Loucy (cell line): ENCODE measurements at regions not wholly inside any gene's neighbourhood (a gene's known extent, or its start where the extent isn't known, plus 50 kb on each side); places are given as distances from the start of the nearest gene placed in this dataset.

Experiments
- H2AFZ ChIP-seq: fragments of 200-600 bp; sonication (generic); 2 replicates; pipeline ENCODE4 v1.6.0; 2016; ENCODE audit warnings: antibody characterized with exemption, mild to moderate bottlenecking, low read length, moderate library complexity
- H3F3A ChIP-seq: fragments of 200-600 bp; 2 replicates; pipeline ENCODE4 v1.6.0; 2016; ENCODE audit warnings: antibody characterized with exemption, low read depth, mild to moderate bottlenecking
- H3K27me3 ChIP-seq: fragments of 200-600 bp; sonication (generic); 2 replicates; pipeline ENCODE4 v1.6.1; 2014; ENCODE audit warnings: low read length, mild to moderate bottlenecking; ENCODE audit not compliant: insufficient read depth, poor library complexity, severe bottlenecking
- H3K36me3 ChIP-seq: fragments of 200-600 bp; sonication (generic); 2 replicates; pipeline ENCODE4 v1.6.1; 2016; ENCODE audit warnings: low read length; ENCODE audit not compliant: insufficient read depth
- H3K4me1 ChIP-seq: fragments of 200-600 bp; sonication (generic); 2 replicates; pipeline ENCODE4 v1.5.1; 2014; ENCODE audit warnings: low read length, mild to moderate bottlenecking; ENCODE audit not compliant: insufficient read depth, poor library complexity, severe bottlenecking
- H3K4me2 ChIP-seq: fragments of 200-600 bp; sonication (generic); 2 replicates; pipeline ENCODE4 v1.6.0; 2014; ENCODE audit warnings: antibody characterized with exemption, low read length, low read depth, mild to moderate bottlenecking; ENCODE audit not compliant: poor library complexity, severe bottlenecking
- H3K4me3 ChIP-seq: fragments of 200-600 bp; sonication (generic); 2 replicates; pipeline ENCODE4 v1.5.1; 2014; ENCODE audit warnings: low read length, mild to moderate bottlenecking, mixed read lengths; ENCODE audit not compliant: poor library complexity, severe bottlenecking
- H3K79me2 ChIP-seq: fragments of 200-600 bp; sonication (generic); 2 replicates; pipeline ENCODE4 v1.6.1; 2014; ENCODE audit warnings: low read length; ENCODE audit not compliant: insufficient read depth
- H3K9ac ChIP-seq: fragments of 200-600 bp; sonication (generic); 2 replicates; pipeline ENCODE4 v1.6.0; 2014; ENCODE audit warnings: mild to moderate bottlenecking, low read depth, low read length, moderate library complexity; ENCODE audit not compliant: poor library complexity, severe bottlenecking
- H3K9me2 ChIP-seq: fragments of 200-600 bp; sonication (generic); replicated peaks from 2 replicates; pipeline ENCODE4 v1.6.1; 2016; ENCODE audit warnings: low read depth, low read length, mixed read lengths
- H3K9me3 ChIP-seq: fragments of 200-600 bp; sonication (generic); 2 replicates; pipeline ENCODE4 v1.6.1; 2014; ENCODE audit warnings: mild to moderate bottlenecking, antibody characterized with exemption, low read length, low read depth; ENCODE audit not compliant: insufficient read depth
- H4K20me1 ChIP-seq: fragments of 200-600 bp; sonication (generic); 2 replicates; pipeline ENCODE4 v1.6.0; 2014; ENCODE audit warnings: antibody characterized with exemption, low read length, mild to moderate bottlenecking; ENCODE audit not compliant: insufficient read depth, poor library complexity, severe bottlenecking
- CTCF ChIP-seq: fragments of 200-600 bp; sonication (generic); conservative IDR thresholded peaks from 2 replicates; pipeline ENCODE4 v1.5.1; 2014; ENCODE audit warnings: mild to moderate bottlenecking, antibody characterized with exemption, low read length
- EZH2phosphoT487 ChIP-seq: fragments of 200-600 bp; IDR thresholded peaks from 2 replicates; pipeline ENCODE4 v1.6.1; 2018; ENCODE audit warnings: antibody characterized with exemption, mild to moderate bottlenecking, moderate library complexity, borderline replicate concordance

- H3K79me2 ChIP-seq, result no peaks in the 10 kb centered on the region
- no peak overlapping the region for H3K4me3 ChIP-seq
- H3K9ac ChIP-seq, result no peak overlapping the region
- H3K4me2 ChIP-seq, result peak overlapping the region; percentile 9
- no peaks in the 10 kb centered on the region for H3F3A ChIP-seq
- H2AFZ ChIP-seq, result no peak overlapping the region; the same call in 1 of the 2 replicates
- TF ChIP-seq CTCF (no peak), EZH2phosphoT487 (no peak)
- no peaks in the 10 kb centered on the region for H3K27me3 ChIP-seq
- no peaks in the 10 kb centered on the region for H3K36me3 ChIP-seq
- no peaks in the 10 kb centered on the region for H3K9me3 ChIP-seq
- no peaks in the 10 kb centered on the region for H3K9me2 ChIP-seq
- no peaks in the 10 kb centered on the region for H4K20me1 ChIP-seq
- peaks cover 29% of the 10 kb centered on the region for H3K4me1 ChIP-seq
Observed at GRCh38 chr12:88944397-88944796, 364.1 kb upstream of the KITLG start.

- TF ChIP-seq CTCF (no peak), EZH2phosphoT487 (no peak)
- H3F3A ChIP-seq, result no peaks in the 10 kb centered on the region
- no peaks in the 10 kb centered on the region for H4K20me1 ChIP-seq
- peaks cover 14% of the 10 kb centered on the region for H3K4me1 ChIP-seq
- H3K4me3 ChIP-seq, result no peak overlapping the region
- no peaks in the 10 kb centered on the region for H3K9me2 ChIP-seq
- no peaks in the 10 kb centered on the region for H3K36me3 ChIP-seq
- no peaks in the 10 kb centered on the region for H3K27me3 ChIP-seq
- H3K9me3 ChIP-seq, result no peaks in the 10 kb centered on the region
- H3K79me2 ChIP-seq, result no peaks in the 10 kb centered on the region
- H2AFZ ChIP-seq, result no peak overlapping the region
- H3K4me2 ChIP-seq, result no peak overlapping the region
- no peak overlapping the region for H3K9ac ChIP-seq
Observed at GRCh38 chr12:88940854-88941253, 360.6 kb upstream of the KITLG start.

- H3K4me1 ChIP-seq, result peaks cover 31% of the 10 kb centered on the region
- H3K4me2 ChIP-seq, result no peak overlapping the region
- H3K79me2 ChIP-seq, result no peaks in the 10 kb centered on the region
- no peaks in the 10 kb centered on the region for H3F3A ChIP-seq
- no peak overlapping the region for H3K4me3 ChIP-seq
- no peak overlapping the region for H3K9ac ChIP-seq
- H4K20me1 ChIP-seq, result no peaks in the 10 kb centered on the region
- no peak overlapping the region for H2AFZ ChIP-seq
- TF ChIP-seq EZH2phosphoT487 (no peak), CTCF (no peak)
- no peaks in the 10 kb centered on the region for H3K27me3 ChIP-seq
- no peaks in the 10 kb centered on the region for H3K9me3 ChIP-seq
- H3K9me2 ChIP-seq, result no peaks in the 10 kb centered on the region
- no peaks in the 10 kb centered on the region for H3K36me3 ChIP-seq
Observed at GRCh38 chr12:88935856-88936255, 355.6 kb upstream of the KITLG start.
